ENCODE measurements at regions not wholly inside any gene's neighbourhood (a gene's known extent, or its start where the extent isn't known, plus 50 kb on each side); places are given as distances from the start of the nearest gene placed in this dataset.

DNA sequence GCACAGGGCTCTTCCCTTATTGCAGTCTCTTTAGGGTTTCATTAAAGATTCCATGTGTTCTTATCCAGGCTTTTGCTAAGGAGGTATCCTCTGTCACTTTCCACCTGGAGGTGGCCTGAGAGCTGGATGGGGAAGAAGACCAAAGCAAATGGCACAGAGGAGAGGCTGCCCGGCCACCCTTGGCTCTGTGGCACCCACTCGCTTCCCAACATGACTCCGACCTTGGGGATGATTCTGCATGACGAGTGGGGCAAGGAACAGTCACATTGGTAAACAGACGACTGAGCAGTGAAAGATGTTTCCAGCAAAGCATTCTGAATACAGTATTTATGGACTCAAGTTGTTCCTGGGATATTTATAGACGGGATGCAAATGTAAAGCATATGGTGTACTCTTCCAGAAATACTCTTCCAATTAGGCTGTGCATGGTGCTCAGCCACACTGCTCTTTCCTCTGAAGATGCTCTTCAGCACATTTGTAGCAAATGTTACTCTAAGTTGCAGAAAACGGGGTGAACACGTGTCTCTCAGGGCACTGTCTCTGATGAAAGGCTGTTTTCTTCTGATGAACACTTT is 377.1 kb upstream of the HS6ST1 start:
- TF ChIP-seq, protein P1, sequence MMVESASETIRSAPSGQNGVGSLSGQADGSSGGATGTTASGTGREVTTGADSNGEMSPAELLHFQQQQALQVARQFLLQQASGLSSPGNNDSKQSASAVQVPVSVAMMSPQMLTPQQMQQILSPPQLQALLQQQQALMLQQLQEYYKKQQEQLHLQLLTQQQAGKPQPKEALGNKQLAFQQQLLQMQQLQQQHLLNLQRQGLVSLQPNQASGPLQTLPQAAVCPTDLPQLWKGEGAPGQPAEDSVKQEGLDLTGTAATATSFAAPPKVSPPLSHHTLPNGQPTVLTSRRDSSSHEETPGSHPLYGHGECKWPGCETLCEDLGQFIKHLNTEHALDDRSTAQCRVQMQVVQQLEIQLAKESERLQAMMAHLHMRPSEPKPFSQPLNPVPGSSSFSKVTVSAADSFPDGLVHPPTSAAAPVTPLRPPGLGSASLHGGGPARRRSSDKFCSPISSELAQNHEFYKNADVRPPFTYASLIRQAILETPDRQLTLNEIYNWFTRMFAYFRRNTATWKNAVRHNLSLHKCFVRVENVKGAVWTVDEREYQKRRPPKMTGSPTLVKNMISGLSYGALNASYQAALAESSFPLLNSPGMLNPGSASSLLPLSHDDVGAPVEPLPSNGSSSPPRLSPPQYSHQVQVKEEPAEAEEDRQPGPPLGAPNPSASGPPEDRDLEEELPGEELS (CRISPR knock-in tag; IDR thresholded peaks at IDR 0.05), result no peak
- no peak for TF ChIP-seq FOXP1 (CRISPR knock-in tag; IDR thresholded peaks at IDR 0.05; ENCODE audit: borderline replicate concordance)
- TF ChIP-seq, protein P2, sequence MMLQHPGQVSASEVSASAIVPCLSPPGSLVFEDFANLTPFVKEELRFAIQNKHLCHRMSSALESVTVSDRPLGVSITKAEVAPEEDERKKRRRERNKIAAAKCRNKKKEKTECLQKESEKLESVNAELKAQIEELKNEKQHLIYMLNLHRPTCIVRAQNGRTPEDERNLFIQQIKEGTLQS (CRISPR knock-in tag; conservative IDR thresholded peaks at IDR 0.05), result no peak
- no peak for TF ChIP-seq ETV6 (CRISPR knock-in tag; IDR thresholded peaks at IDR 0.05)
- TF ChIP-seq OVOL2 (CRISPR knock-in tag; IDR thresholded peaks at IDR 0.05; ENCODE audit: borderline replicate concordance), result no peak
- TF ChIP-seq, protein P3, sequence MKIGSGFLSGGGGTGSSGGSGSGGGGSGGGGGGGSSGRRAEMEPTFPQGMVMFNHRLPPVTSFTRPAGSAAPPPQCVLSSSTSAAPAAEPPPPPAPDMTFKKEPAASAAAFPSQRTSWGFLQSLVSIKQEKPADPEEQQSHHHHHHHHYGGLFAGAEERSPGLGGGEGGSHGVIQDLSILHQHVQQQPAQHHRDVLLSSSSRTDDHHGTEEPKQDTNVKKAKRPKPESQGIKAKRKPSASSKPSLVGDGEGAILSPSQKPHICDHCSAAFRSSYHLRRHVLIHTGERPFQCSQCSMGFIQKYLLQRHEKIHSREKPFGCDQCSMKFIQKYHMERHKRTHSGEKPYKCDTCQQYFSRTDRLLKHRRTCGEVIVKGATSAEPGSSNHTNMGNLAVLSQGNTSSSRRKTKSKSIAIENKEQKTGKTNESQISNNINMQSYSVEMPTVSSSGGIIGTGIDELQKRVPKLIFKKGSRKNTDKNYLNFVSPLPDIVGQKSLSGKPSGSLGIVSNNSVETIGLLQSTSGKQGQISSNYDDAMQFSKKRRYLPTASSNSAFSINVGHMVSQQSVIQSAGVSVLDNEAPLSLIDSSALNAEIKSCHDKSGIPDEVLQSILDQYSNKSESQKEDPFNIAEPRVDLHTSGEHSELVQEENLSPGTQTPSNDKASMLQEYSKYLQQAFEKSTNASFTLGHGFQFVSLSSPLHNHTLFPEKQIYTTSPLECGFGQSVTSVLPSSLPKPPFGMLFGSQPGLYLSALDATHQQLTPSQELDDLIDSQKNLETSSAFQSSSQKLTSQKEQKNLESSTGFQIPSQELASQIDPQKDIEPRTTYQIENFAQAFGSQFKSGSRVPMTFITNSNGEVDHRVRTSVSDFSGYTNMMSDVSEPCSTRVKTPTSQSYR (CRISPR knock-in tag; IDR thresholded peaks at IDR 0.05), result no peak
- TF ChIP-seq, protein P4, sequence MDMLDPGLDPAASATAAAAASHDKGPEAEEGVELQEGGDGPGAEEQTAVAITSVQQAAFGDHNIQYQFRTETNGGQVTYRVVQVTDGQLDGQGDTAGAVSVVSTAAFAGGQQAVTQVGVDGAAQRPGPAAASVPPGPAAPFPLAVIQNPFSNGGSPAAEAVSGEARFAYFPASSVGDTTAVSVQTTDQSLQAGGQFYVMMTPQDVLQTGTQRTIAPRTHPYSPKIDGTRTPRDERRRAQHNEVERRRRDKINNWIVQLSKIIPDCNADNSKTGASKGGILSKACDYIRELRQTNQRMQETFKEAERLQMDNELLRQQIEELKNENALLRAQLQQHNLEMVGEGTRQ (CRISPR knock-in tag; IDR thresholded peaks at IDR 0.05), result no peak
- TF ChIP-seq, protein P5, sequence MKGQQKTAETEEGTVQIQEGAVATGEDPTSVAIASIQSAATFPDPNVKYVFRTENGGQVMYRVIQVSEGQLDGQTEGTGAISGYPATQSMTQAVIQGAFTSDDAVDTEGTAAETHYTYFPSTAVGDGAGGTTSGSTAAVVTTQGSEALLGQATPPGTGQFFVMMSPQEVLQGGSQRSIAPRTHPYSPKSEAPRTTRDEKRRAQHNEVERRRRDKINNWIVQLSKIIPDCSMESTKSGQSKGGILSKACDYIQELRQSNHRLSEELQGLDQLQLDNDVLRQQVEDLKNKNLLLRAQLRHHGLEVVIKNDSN (CRISPR knock-in tag; IDR thresholded peaks at IDR 0.05), result no peak
- no peak for TF ChIP-seq GABPB1 (CRISPR knock-in tag; IDR thresholded peaks at IDR 0.05)
- no peak for TF ChIP-seq ZNF263 (CRISPR knock-in tag; IDR thresholded peaks at IDR 0.05; ENCODE audit: low read depth)
- no peak for TF ChIP-seq ESRRA (CRISPR knock-in tag; IDR thresholded peaks at IDR 0.05; ENCODE audit: borderline replicate concordance)
- TF ChIP-seq, protein P6, sequence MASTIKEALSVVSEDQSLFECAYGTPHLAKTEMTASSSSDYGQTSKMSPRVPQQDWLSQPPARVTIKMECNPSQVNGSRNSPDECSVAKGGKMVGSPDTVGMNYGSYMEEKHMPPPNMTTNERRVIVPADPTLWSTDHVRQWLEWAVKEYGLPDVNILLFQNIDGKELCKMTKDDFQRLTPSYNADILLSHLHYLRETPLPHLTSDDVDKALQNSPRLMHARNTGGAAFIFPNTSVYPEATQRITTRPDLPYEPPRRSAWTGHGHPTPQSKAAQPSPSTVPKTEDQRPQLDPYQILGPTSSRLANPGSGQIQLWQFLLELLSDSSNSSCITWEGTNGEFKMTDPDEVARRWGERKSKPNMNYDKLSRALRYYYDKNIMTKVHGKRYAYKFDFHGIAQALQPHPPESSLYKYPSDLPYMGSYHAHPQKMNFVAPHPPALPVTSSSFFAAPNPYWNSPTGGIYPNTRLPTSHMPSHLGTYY (CRISPR knock-in tag; IDR thresholded peaks at IDR 0.05), result no peak
- TF ChIP-seq, protein P7, sequence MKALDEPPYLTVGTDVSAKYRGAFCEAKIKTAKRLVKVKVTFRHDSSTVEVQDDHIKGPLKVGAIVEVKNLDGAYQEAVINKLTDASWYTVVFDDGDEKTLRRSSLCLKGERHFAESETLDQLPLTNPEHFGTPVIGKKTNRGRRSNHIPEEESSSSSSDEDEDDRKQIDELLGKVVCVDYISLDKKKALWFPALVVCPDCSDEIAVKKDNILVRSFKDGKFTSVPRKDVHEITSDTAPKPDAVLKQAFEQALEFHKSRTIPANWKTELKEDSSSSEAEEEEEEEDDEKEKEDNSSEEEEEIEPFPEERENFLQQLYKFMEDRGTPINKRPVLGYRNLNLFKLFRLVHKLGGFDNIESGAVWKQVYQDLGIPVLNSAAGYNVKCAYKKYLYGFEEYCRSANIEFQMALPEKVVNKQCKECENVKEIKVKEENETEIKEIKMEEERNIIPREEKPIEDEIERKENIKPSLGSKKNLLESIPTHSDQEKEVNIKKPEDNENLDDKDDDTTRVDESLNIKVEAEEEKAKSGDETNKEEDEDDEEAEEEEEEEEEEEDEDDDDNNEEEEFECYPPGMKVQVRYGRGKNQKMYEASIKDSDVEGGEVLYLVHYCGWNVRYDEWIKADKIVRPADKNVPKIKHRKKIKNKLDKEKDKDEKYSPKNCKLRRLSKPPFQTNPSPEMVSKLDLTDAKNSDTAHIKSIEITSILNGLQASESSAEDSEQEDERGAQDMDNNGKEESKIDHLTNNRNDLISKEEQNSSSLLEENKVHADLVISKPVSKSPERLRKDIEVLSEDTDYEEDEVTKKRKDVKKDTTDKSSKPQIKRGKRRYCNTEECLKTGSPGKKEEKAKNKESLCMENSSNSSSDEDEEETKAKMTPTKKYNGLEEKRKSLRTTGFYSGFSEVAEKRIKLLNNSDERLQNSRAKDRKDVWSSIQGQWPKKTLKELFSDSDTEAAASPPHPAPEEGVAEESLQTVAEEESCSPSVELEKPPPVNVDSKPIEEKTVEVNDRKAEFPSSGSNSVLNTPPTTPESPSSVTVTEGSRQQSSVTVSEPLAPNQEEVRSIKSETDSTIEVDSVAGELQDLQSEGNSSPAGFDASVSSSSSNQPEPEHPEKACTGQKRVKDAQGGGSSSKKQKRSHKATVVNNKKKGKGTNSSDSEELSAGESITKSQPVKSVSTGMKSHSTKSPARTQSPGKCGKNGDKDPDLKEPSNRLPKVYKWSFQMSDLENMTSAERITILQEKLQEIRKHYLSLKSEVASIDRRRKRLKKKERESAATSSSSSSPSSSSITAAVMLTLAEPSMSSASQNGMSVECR (CRISPR knock-in tag; IDR thresholded peaks at IDR 0.05; ENCODE audit: borderline replicate concordance), result no peak
- TF ChIP-seq, protein P8, sequence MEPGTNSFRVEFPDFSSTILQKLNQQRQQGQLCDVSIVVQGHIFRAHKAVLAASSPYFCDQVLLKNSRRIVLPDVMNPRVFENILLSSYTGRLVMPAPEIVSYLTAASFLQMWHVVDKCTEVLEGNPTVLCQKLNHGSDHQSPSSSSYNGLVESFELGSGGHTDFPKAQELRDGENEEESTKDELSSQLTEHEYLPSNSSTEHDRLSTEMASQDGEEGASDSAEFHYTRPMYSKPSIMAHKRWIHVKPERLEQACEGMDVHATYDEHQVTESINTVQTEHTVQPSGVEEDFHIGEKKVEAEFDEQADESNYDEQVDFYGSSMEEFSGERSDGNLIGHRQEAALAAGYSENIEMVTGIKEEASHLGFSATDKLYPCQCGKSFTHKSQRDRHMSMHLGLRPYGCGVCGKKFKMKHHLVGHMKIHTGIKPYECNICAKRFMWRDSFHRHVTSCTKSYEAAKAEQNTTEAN (CRISPR knock-in tag; IDR thresholded peaks at IDR 0.05), result no peak
- no peak for TF ChIP-seq NFATC4 (CRISPR knock-in tag; IDR thresholded peaks at IDR 0.05)
- TF ChIP-seq, protein P9, sequence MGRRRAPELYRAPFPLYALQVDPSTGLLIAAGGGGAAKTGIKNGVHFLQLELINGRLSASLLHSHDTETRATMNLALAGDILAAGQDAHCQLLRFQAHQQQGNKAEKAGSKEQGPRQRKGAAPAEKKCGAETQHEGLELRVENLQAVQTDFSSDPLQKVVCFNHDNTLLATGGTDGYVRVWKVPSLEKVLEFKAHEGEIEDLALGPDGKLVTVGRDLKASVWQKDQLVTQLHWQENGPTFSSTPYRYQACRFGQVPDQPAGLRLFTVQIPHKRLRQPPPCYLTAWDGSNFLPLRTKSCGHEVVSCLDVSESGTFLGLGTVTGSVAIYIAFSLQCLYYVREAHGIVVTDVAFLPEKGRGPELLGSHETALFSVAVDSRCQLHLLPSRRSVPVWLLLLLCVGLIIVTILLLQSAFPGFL (CRISPR knock-in tag; IDR thresholded peaks at IDR 0.05; ENCODE audit: borderline replicate concordance), result no peak
- TF ChIP-seq ZBTB21 (CRISPR knock-in tag; IDR thresholded peaks at IDR 0.05; ENCODE audit: borderline replicate concordance), result no peak
- TF ChIP-seq NR3C1 (CRISPR knock-in tag; conservative IDR thresholded peaks at IDR 0.05; ENCODE audit: low read depth), result no peak
- H3K4me1 Mint-ChIP-seq, result peaks cover 10% of the 10 kb centered on the region
- ATAC-seq (no peak), DNase-seq (ENCODE audit: low spot score) (no peak)
- POLR2A ChIA-PET, result no interaction called here
- no peak overlapping the region for H3K27ac Mint-ChIP-seq
- H3K4me3 Mint-ChIP-seq, result no peak overlapping the region
- H3K36me3 Mint-ChIP-seq, result peaks cover 13% of the 10 kb centered on the region
- H3K27me3 Mint-ChIP-seq (ENCODE audit: low read depth), result no peaks in the 10 kb centered on the region; the same call in 1 of the 2 replicates
- H3K9me3 Mint-ChIP-seq, result peaks cover 22% of the 10 kb centered on the region
- CTCF ChIA-PET, result no interaction called here
